IPS-18c (cell line): ENCODE measurements at regions not wholly inside any gene's neighbourhood (a gene's known extent, or its start where the extent isn't known, plus 50 kb on each side); places are given as distances from the start of the nearest gene placed in this dataset.
"Not testable (repeated sequence)": the region's sequence is repeated elsewhere in the genome, so short reads cannot be mapped to it uniquely, and the experiment has no call there.

ENCODE experiments used
- H3K4me3 ChIP-seq: 2 replicates; pipeline ENCODE4 v1.7.0; 2013; ENCODE audit warnings: low read depth, mild to moderate bottlenecking, low read length, moderate library complexity; ENCODE audit not compliant: insufficient read depth
- H3K9me3 ChIP-seq: one replicate; pipeline ENCODE4 v1.6.1; 2013; ENCODE audit warnings: mild to moderate bottlenecking, low read length, moderate library complexity; ENCODE audit not compliant: control insufficient read depth, insufficient read depth

DNA sequence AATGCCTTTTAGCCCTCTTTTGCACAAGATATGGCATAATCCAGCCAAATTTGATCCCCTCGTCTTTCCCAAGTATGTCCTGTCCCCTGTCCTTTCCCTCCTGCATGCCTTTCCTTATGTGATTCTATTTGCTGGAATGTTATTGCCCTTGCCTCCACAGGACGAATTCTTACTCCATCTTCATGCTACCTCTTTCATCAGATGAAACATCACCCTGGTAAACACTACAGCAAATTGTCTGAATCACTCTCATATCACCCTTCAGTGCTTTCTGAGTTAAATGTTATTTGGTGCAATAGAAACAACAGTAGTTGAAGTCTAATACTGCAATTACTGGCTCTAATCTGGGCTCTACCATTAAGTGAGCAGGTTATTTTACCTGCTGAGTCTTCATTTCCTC lies 52.2 kb upstream of the FAT1 start:
- H3K4me3 ChIP-seq = no peak overlapping the region
- no peaks in the 10 kb centered on the region for H3K9me3 ChIP-seq

- Histone ChIP-seq H3K4me3 (no peak overlapping the region), H3K9me3 (no peaks in the 10 kb centered on the region)
Observed at GRCh38 chr4:186778134-186778533, 54.5 kb upstream of the FAT1 start.

- no peak overlapping the region for H3K4me3 ChIP-seq
- H3K9me3 ChIP-seq = no peaks in the 10 kb centered on the region
Observed at GRCh38 chr4:186780291-186781031, 56.8 kb upstream of the FAT1 start.

DNA sequence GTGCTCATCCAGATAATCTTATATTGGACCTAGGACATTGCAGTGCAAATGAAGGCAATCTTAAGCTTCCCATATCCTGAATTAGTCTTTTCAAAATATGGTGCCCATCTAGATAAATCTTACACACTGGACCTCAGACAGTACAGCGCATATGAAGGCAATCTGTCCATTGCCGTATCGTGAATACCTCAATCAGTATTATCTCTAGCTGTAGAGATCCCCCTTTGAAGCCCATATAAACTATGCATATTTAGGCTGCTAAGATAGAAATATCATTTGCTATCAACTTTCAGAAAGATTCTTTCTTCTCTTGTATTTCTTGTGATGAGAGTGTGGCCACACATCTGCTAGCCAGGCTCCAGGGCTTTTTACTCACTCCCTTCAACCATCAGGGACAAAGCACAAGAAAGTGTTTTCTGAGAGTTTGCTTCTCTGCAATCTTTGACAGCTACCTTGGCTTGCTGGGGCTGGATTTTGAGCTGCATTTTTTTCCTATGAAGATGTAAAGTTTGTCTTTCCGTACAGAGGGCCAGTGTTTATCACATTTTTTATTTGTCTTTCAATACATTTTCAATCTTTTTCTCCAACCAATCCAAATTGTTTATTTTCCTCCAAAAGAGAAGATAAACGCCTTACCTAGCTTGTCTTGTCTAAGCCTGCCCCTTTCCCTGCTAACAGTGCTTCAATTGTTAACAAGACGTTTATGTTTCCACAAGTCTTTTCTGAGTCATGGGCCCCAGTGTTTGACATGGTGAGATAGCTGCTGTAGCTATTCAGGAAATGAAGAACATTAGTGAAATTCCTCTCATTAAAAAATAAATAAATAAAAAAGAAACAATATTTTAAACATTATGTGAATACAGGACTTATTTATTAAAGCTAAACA lies 57.6 kb upstream of the FAT1 start:
- Histone ChIP-seq H3K4me3 (no peak overlapping the region), H3K9me3 (no peaks in the 10 kb centered on the region)

DNA sequence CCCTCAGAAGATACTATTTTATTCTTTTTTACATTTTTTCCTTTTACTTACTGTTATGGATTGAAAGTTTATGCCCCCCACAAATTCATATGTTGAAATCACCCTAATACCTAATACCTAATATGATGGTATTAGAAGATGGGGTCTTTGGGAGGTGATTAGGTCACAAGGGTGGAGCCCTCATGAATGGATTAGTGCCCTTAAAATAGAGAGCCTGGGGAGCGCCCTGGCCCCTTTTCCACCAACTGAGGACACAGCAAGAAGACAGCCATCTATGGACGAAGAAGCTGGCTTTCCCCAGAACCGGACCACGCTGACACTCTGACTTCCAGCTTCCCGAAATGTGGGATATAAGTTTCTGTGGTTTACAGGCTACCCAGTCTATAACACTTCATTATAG lies 58.6 kb upstream of the FAT1 start:
- no peaks in the 10 kb centered on the region for H3K9me3 ChIP-seq
- H3K4me3 ChIP-seq = no peak overlapping the region

GRCh38 chr4:186787536-186787935 lies 63.9 kb upstream of the FAT1 start:
- Histone ChIP-seq H3K4me3 (no peak overlapping the region), H3K9me3 (peaks cover 2% of the 10 kb centered on the region)

DNA sequence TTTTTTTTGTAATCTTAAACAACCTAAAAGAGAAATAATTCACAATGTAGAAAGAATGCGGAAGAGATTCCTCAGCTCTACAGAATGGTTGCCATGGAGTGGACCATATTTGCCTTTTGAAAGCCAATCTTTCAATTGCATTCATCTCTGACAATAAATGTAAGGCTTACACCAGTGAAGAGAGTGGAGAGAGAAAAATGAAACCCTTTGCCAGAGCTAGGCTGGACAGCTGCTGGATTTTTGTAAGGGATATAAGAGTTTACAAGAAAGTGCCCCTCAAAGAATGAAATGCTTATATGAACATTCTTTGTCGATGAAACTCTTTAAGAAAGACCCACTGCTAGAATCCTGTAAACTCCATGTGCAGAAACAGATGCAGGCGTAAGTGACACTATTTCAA lies 66.0 kb upstream of the FAT1 start:
- Histone ChIP-seq H3K4me3 (no peak overlapping the region), H3K9me3 (peaks cover 2% of the 10 kb centered on the region)

DNA sequence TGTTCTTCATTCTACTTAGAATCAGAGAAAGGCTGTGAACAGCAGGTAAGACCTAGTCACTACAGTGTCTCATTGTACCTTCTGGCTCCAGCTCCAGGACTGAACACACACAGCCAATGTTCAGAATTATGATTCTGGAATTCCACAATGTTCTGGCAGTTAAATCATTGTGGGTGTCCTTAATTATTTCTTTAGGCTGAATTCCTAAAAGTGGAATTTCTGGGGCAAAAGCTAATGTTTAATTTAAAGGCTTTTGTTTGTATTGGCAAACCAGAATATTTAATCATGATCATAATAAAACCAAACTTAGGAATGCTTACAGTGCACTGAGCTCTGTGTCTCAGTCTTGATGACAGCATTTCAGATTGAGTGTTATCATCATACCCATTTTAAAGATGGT lies 67.0 kb upstream of the FAT1 start:
- peaks cover 2% of the 10 kb centered on the region for H3K9me3 ChIP-seq
- H3K4me3 ChIP-seq = no peak overlapping the region

- H3K9me3 ChIP-seq = peaks cover 2% of the 10 kb centered on the region
- H3K4me3 ChIP-seq = no peak overlapping the region
Observed at GRCh38 chr4:186792728-186793366, 69.2 kb upstream of the FAT1 start.

DNA sequence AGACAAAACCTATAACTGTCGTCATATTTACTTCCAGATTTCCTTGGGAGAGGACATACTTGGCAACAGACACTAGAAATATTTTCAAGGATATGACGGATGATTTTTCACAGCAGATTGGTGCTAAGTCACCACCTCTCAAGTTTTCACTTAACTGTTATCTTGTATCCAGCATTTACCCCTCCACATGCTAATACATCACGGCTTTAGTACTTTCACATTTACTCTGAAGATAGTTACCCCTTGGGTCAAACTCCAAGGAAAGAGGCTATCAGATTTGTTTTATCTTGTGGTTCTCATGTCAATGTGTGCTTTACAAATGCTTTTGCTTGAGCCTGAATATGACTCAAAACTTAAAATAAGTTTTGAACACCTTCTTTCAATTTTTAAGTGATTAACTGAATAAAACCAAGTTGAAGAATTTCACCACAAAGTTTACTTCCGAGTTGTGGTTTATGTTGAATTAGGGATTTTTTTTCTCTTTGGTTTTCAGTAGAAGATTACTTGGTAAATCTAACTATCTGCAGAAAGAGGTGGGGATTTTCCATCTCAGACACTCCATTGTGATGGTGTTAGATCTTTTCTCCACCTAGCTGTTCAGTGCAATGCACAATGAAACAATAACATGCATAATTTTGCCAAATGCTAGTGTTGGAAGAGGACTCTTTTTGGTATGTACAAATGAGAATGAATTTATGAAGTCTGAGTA lies 75.4 kb upstream of the FAT1 start:
- no peaks in the 10 kb centered on the region for H3K9me3 ChIP-seq
- H3K4me3 ChIP-seq = no peak overlapping the region

DNA sequence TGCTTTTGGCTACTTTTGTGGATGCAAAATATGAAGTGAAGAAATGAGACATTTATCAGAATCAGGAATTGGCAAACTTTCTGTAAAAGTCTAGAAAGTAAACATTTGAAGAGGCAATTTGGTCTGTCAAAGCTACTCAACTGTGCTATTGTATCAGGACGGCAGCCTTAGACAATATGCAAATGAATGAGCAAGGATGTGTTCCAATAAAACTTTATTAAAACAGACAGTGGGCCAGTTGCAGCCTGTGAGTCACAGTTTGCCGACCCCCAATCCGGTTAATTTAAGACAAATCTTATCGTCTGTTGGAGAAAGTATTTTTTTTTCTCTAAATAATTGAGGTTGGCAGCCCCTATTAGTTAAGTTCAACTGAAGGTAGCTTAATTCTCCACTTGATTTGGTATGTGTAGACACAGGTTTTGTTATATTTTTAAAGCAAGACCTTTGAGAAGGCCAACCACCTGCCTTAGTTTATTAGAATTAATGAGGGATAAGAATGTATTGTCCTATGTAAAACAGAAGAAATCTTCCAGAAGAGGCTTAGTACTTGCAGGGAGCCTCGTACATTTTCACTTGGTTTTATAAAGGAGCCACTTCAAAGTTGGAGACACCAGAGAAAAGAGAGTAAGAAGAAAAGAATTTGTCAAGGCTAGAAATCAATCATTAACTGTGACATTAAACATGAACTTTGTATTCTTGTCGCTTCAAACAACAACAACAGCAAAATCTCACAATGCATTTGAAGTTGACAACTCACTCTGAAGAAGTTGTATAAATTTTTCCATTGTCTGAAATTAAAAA lies 81.6 kb upstream of the FAT1 start:
- no peak overlapping the region for H3K4me3 ChIP-seq
- no peaks in the 10 kb centered on the region for H3K9me3 ChIP-seq

DNA sequence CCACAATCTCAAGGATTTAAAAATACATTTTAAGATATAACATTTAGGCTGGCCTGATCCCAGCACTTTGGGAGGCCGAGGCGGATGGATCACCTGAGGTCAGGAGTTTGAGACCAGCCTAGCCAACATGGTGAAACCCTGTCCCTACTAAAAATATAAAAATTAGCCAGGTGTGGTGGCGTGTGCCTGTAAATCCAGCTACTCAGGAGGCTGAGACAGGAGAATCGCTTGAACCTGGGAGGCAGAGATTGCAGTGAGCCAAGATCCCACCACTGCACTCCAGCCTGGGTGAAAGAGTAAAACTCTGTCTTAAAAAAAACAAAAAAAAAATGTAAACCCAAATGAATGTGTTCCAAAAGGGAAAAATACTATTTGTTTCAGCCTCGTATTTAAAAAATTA lies 82.3 kb upstream of the FAT1 start:
- not testable (repeated sequence) for H3K9me3 ChIP-seq, H3K4me3 ChIP-seq

DNA sequence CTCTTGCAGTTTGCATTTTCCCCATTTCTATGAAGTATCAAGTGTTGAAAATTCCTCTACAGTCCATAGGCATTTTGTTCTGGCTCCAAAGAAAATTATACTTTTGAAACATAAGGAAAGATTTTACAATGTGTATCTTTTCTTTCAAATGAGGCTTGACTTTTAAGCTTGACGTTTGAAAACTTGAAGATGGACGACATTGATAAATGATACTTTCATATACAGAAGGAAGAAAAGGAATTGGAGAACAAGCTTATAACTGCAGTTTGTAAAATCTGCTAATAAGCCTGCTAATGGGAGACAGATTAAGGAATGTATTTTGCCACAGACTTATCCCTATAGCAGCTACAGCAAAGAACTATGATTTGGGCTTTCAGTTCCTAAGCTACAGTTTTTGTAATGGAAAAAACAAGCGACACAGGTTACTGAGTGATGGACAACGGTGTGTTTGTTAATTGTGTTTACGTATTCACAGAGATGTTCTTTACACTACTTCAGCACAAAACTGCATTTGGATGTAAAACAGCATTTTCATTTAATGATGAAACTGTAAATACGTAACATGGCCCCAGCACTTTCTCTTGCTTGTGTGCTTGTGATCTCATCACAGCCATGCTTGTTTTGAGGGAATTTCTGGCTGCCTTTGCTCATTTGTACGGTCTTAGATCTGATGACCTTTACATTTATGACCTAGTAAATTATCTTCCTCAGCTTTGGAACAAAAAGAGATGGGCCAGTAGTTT lies 83.2 kb upstream of the FAT1 start:
- H3K9me3 ChIP-seq = no peaks in the 10 kb centered on the region
- H3K4me3 ChIP-seq = no peak overlapping the region

GRCh38 chr4:186807808-186808629 lies 84.4 kb upstream of the FAT1 start:
- Histone ChIP-seq H3K9me3 (no peaks in the 10 kb centered on the region), H3K4me3 (no peak overlapping the region)

GRCh38 chr4:186808630-186809018 lies 85.0 kb upstream of the FAT1 start:
- Histone ChIP-seq H3K9me3 (no peaks in the 10 kb centered on the region), H3K4me3 (no peak overlapping the region)
